Activated CD4-positive, alpha-beta T cell treated with anti-CD3 and anti-CD28 coated beads, Interleukin-2, amount 10 ng/mL, durations not matched to agents 24 days and 14 days (primary cell): ENCODE measurements at regions not wholly inside any gene's neighbourhood (a gene's known extent, or its start where the extent isn't known, plus 50 kb on each side); places are given as distances from the start of the nearest gene placed in this dataset.
"Not testable (repeated sequence)": the region's sequence is repeated elsewhere in the genome, so short reads cannot be mapped to it uniquely, and the experiment has no call there.

Source experiments
- DNase-seq: peaks from one replicate; pipeline ENCODE4 v3.0.0; 2022
- H3K27ac Mint-ChIP-seq: one replicate; pipeline ENCODE4 v1.8.0; 2022; ENCODE audit warnings: mild to moderate bottlenecking, mixed read lengths
- H3K27me3 Mint-ChIP-seq: one replicate; pipeline ENCODE4 v1.8.0; 2022; ENCODE audit warnings: mixed read lengths
- H3K36me3 Mint-ChIP-seq: one replicate; pipeline ENCODE4 v1.8.0; 2022; ENCODE audit warnings: low read depth, mild to moderate bottlenecking, mixed read lengths
- H3K4me1 Mint-ChIP-seq: one replicate; pipeline ENCODE4 v1.8.0; 2021; ENCODE audit warnings: mixed read lengths
- H3K4me3 Mint-ChIP-seq: one replicate; pipeline ENCODE4 v1.8.0; 2022; ENCODE audit warnings: mild to moderate bottlenecking, moderate library complexity, mixed read lengths
- H3K9me3 Mint-ChIP-seq: one replicate; pipeline ENCODE4 v1.8.0; 2021; ENCODE audit warnings: mixed read lengths
- intact Hi-C: fragments of 100-400 bp; cut with micrococcal nuclease; formaldehyde crosslinking; loops from one replicate; pipeline ENCODE4 v1.15.1; 2023

DNA sequence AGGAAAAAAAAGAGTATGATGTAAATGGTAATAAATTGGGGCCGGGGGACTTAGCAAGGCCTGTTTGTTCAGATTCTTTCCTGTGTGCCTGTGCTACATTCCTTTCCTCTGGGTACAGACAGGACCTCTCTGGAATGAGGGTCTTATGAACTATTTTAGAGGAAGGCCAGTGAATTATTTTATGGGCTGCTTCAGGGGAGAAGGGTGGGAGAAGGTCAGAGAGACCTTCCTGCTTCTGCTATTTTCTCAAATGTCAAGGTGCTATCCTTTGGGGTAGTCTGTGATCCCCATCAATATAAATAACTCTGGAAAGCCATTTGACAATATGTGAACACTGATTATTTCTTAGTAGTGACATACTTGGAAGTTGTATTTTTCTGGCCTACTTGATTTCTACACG is 426.5 kb downstream of the SH2D4B start:
- Mint-ChIP-seq H3K36me3 (no peaks in the 10 kb centered on the region), H3K9me3 (no peaks in the 10 kb centered on the region), H3K27ac (no peak overlapping the region), H3K4me1 (no peaks in the 10 kb centered on the region), H3K27me3 (no peaks in the 10 kb centered on the region), H3K4me3 (no peak overlapping the region)
- no peak for DNase-seq
- intact Hi-C loops = no loop called here

DNA sequence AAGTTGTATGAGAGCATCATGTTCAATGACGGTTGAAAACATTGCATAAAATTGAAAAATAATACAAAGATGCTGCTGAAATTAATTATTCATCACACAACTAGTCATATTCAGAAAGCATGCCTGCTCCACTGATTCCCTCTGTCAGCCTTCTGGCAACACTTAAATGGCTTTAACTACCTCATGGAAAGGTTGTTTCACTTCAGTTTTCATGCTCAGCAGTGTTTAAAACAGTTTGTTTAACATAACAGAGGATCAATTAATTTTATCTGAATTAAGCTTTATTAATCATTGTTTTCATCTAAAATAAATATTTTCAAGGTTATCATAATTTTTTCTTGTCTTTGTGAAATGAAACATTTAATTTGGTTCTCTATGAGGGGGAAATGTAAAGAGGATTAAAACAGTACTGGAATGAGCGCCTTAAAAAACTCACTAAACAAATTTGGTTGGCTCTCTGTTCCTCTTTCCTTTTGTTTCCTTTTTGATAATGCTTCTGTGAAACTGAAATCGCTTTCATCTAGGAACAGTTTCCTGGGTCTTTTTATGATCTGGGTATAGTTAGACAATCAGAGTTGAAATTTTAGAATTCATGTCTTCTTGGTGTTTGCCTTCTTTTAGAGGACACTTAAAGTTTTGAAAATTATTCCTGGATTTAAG is 427.4 kb downstream of the SH2D4B start:
- Mint-ChIP-seq H3K27me3 (no peaks in the 10 kb centered on the region), H3K9me3 (no peaks in the 10 kb centered on the region), H3K27ac (no peak overlapping the region), H3K36me3 (no peaks in the 10 kb centered on the region), H3K4me1 (no peaks in the 10 kb centered on the region), H3K4me3 (no peak overlapping the region)
- intact Hi-C loops = no loop called here
- DNase-seq = no peak

DNA sequence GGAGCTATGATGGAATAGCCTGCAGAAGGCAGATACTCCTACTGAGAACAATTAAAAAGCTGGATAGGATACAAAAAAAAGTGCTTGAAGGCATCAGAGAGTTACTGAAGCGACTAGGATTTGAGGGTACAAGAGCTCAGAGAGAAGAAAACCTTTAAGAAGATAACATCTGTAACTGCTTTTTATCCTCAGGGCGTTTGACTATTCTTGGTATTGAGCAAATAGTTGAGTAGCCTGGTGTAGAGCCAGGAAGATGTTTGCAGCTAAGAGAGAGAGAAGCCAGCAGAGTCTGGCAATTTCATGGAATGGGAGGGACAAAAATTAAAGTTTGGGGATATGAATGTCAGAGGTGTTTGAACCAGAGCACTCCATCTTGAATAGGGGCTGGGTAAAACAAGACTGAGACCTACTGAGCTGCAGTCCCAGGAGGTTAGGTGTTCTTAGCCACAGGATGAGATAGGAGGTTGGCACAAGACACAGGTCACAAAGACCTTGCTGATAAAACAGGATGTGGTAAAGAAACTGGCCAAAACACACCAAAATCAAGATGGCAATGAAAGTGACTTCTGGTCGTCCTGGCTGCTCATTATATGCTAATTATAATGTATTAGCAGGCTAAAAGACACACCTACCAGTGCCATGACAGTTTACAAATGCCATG is 428.8 kb downstream of the SH2D4B start:
- no peak for DNase-seq
- Mint-ChIP-seq H3K4me3 (no peak overlapping the region), H3K9me3 (no peaks in the 10 kb centered on the region), H3K4me1 (no peaks in the 10 kb centered on the region), H3K27ac (no peak overlapping the region), H3K36me3 (no peaks in the 10 kb centered on the region), H3K27me3 (no peaks in the 10 kb centered on the region)
- intact Hi-C loops = no loop called here

DNA sequence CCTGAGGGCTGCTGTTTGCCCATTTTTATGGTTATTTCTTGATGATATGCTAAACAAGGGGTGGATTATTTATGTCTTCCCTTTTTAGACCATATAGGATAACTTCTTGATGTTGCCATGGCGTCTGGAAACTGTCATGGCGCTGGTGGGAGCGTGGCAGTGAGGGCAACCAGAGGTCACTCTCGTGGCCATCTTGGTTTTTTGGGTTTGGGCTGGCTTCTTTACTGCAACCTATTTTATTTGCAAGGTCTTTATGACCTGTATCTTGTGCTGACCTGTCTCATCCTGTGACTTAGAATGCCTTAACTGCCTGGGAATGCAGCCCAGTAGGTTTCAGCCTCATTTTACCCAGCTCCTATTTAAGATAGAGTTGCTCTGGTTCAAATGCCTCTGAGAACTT is 429.7 kb downstream of the SH2D4B start:
- H3K27me3 Mint-ChIP-seq, H3K36me3 Mint-ChIP-seq, H3K9me3 Mint-ChIP-seq, intact Hi-C loops, H3K27ac Mint-ChIP-seq, DNase-seq, H3K4me1 Mint-ChIP-seq, H3K4me3 Mint-ChIP-seq: not testable (repeated sequence)

DNA sequence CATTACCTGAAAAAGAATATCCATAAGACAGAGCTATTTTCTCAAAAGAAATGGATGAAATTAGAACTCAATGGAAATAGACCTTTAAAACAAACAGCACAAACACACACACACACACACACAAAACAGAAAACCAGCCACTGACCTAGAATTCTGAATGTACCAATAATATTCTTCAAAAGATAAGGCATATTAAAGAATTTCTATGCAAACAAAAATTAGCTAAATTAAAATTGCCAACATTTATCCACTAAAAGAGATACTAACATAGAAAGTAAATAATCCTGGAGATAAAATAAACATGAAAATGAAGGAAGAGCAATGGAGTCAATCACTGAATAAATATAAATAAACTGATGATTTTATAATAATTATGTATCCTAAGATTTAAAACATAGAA is 431.2 kb downstream of the SH2D4B start:
- H3K27ac Mint-ChIP-seq = no peak overlapping the region
- intact Hi-C loops = no loop called here
- no peak overlapping the region for H3K4me3 Mint-ChIP-seq
- H3K9me3 Mint-ChIP-seq = no peaks in the 10 kb centered on the region
- H3K36me3 Mint-ChIP-seq = no peaks in the 10 kb centered on the region
- H3K4me1 Mint-ChIP-seq = no peaks in the 10 kb centered on the region
- no peaks in the 10 kb centered on the region for H3K27me3 Mint-ChIP-seq
- no peak for DNase-seq

DNA sequence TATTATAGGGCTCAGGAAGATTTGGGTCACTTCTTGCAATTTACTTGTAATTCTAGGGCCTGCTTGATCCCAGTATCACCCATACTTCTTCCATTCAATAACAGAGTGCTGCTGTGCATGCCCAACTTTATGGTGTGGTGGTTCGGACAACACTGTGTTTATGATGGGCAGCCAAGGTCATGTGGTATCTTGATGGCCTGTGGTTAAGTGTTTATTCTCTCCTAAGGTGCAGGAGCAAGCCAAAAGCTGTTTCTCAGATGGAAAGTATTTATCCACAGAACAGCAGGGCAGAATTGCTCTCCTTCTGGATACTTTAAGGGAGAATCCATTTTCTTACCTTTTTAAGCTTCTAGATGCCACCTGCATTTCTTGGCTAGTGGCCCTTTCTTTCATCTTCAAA is 433.8 kb downstream of the SH2D4B start:
- Mint-ChIP-seq H3K4me3 (no peak overlapping the region), H3K27me3 (no peaks in the 10 kb centered on the region), H3K36me3 (no peaks in the 10 kb centered on the region), H3K9me3 (no peaks in the 10 kb centered on the region), H3K4me1 (no peaks in the 10 kb centered on the region), H3K27ac (no peak overlapping the region)
- no peak for DNase-seq
- intact Hi-C loops = no loop called here

DNA sequence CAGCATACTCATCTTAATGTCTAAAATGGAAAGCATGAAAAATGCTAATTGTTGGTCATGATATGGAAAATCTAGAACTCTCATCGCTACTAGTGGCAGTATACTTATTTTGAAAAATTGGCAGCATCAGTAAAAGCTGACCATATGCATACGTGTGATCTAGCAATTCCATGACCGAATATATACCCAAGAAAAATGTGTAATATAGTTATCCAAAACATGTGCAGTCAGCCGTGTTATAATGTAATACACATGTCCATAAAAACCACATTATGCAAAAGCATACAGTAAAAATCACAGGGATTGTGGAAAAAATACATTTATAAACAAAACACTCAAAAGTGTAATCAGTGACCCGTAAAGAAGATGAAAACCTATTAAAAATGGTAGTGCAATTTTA is 439.0 kb downstream of the SH2D4B start:
- intact Hi-C loops = no loop called here
- H3K27ac Mint-ChIP-seq = no peak overlapping the region
- H3K9me3 Mint-ChIP-seq = no peaks in the 10 kb centered on the region
- H3K4me3 Mint-ChIP-seq = no peak overlapping the region
- no peak for DNase-seq
- no peaks in the 10 kb centered on the region for H3K27me3 Mint-ChIP-seq
- no peaks in the 10 kb centered on the region for H3K36me3 Mint-ChIP-seq
- no peaks in the 10 kb centered on the region for H3K4me1 Mint-ChIP-seq

DNA sequence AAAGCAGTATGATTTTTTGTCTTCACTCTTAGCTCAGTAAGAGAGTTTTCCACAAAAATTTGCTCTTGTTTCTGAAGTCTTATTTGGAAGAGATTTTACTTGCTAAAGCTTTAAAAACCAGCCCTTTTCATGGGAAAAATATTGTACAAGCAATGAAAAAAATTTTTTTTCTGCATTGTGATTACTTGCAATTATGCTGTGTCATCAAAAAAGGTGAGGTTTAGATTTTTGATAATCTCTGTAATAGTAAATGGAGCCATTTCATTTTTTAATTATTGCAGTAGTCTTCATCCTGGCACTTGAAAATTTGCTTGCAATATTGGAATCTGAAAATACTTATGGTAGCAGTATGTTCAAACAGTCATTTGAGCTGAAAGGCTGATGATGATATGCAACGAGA is 447.4 kb downstream of the SH2D4B start:
- no peak overlapping the region for H3K27ac Mint-ChIP-seq
- intact Hi-C loops = no loop called here
- DNase-seq = no peak
- no peaks in the 10 kb centered on the region for H3K4me1 Mint-ChIP-seq
- no peaks in the 10 kb centered on the region for H3K27me3 Mint-ChIP-seq
- no peak overlapping the region for H3K4me3 Mint-ChIP-seq
- no peaks in the 10 kb centered on the region for H3K36me3 Mint-ChIP-seq
- no peaks in the 10 kb centered on the region for H3K9me3 Mint-ChIP-seq

DNA sequence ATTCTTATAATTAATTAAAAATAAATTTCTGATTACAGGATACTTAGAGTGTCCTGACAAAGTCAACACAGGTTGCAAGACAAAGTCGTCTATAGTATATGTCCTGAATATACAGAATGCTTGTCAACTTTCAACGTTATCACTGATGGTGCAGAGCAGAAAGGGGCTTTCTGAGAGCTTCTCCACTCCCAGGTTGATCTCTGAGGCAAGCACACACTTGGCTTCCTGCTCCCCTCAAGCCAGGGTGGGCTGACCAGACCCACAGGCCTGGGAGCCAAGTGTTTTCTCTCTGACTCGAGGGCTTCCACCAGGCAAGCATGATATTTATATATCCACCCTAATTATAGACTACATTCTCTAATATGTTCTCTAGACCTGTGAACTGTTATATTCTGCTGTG is 448.9 kb downstream of the SH2D4B start:
- no peak for DNase-seq
- intact Hi-C loops = no loop called here
- H3K4me1 Mint-ChIP-seq = no peaks in the 10 kb centered on the region
- H3K27ac Mint-ChIP-seq = no peak overlapping the region
- no peaks in the 10 kb centered on the region for H3K27me3 Mint-ChIP-seq
- no peaks in the 10 kb centered on the region for H3K36me3 Mint-ChIP-seq
- H3K9me3 Mint-ChIP-seq = no peaks in the 10 kb centered on the region
- no peak overlapping the region for H3K4me3 Mint-ChIP-seq

DNA sequence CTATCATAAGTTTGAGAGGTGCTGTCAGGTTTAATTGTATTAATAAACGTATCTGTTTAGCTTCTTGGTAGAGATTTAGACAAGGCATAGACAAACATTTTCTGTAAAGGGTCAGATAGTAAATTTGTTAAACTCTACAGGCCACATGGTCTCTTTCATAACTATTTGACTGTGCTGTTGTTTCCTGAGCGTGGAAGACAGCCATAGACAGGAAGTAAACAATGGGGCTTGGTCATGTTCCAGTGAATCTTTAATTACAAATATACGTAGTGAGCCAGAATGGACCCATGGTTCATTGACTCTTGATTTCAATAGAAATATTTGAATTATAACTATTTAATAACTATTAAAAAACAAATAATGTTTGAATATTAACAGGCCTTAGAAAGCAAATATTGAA is 451.1 kb downstream of the SH2D4B start:
- H3K36me3 Mint-ChIP-seq = no peaks in the 10 kb centered on the region
- no peak overlapping the region for H3K4me3 Mint-ChIP-seq
- intact Hi-C loops = no loop called here
- DNase-seq = no peak
- no peaks in the 10 kb centered on the region for H3K4me1 Mint-ChIP-seq
- no peaks in the 10 kb centered on the region for H3K9me3 Mint-ChIP-seq
- H3K27me3 Mint-ChIP-seq = no peaks in the 10 kb centered on the region
- no peak overlapping the region for H3K27ac Mint-ChIP-seq

DNA sequence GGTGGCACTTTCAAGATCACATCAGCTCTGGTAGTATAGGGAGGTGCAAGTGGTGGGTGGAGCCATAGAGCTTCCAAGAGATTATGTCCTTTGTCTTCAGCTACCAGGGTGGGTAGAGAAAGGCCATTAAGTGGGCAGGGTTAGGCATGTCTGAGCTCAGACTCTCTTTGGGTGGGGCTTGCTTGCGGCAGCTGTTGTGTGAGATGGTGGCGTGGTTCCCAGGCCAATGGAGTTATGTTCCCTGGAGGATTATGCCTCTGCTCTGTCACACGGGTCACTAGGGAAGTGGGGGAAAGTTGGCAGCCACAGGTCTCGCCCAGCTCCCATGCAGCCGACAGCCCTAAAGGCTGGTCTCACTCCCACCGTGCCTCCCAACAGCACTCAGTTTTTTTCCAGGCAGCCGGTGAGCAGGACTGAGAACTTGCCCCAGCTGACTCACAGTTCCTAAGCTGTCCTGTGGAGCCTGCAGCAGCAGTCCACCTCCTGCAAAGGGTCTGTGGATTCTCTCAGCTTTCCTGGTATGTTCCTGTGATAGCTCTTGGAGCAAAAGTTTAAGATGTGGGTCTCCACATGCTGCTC is 459.0 kb downstream of the SH2D4B start:
- Mint-ChIP-seq H3K4me1 (no peaks in the 10 kb centered on the region), H3K36me3 (no peaks in the 10 kb centered on the region), H3K4me3 (no peak overlapping the region), H3K27ac (no peak overlapping the region), H3K9me3 (no peaks in the 10 kb centered on the region), H3K27me3 (no peaks in the 10 kb centered on the region)
- no peak for DNase-seq
- intact Hi-C loops = no loop called here

DNA sequence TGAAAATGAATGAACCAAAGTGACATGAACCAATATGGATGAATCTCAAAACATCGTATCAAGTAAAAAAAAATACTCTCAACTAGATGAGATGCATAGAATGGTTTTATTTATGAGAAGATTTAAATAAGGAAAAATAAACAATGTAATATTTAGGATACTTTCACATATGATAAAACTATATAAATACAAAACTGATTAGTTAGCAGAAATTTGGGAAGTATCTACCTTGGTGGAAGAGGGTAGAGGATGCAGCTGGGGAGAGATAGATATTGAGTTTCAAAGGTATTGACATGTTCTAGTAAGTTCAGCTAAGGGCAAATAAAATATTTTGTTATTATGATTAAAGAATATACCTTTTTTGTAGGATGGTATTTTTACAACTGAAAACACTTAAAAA is 463.1 kb downstream of the SH2D4B start:
- Mint-ChIP-seq H3K27me3 (no peaks in the 10 kb centered on the region), H3K4me1 (no peaks in the 10 kb centered on the region), H3K27ac (no peak overlapping the region), H3K36me3 (no peaks in the 10 kb centered on the region), H3K4me3 (no peak overlapping the region), H3K9me3 (no peaks in the 10 kb centered on the region)
- DNase-seq = no peak
- intact Hi-C loops = no loop called here

DNA sequence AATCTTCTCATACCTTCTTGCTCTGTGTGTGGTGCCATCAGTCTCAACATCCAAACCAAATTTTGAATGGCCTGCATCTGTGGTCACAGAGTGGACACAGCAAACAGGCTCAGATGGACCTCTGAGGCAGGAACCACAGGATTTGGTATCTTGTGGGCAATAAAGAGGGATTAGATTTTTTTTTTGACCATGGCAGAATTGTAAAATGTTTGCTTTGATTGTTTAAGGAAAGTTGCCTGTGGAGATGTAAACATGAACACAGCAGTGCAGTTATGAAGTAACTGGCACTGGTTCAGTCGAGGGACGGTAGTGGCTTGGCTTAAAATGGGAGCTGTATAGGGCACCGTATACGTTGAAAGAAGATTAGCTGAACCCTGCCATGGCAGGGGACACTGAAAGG is 464.7 kb downstream of the SH2D4B start:
- Mint-ChIP-seq H3K36me3 (no peaks in the 10 kb centered on the region), H3K4me3 (no peak overlapping the region), H3K9me3 (no peaks in the 10 kb centered on the region), H3K4me1 (no peaks in the 10 kb centered on the region), H3K27ac (no peak overlapping the region), H3K27me3 (no peaks in the 10 kb centered on the region)
- no peak for DNase-seq
- intact Hi-C loops = no loop called here

DNA sequence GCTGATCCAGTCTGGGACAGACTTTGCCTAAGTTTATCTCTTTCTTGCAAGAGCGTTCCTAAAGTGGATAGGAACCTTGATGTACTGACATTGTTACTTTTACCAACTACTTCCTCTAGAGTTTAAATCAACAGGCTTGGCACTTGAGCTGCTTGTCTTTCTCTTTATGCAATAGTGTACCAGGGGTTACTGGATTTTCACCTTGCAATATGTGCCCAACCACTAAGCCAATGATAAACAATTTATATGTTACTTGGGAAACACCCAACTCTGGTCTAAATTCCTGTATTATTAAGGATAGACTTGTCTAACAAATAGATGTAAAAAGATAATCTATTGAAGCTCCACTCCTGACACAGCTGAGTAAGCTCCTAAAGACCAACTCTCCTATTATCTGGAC is 470.2 kb downstream of the SH2D4B start:
- Mint-ChIP-seq H3K36me3 (no peaks in the 10 kb centered on the region), H3K27me3 (peaks cover 2% of the 10 kb centered on the region), H3K4me1 (no peaks in the 10 kb centered on the region), H3K27ac (no peak overlapping the region), H3K9me3 (no peaks in the 10 kb centered on the region), H3K4me3 (no peak overlapping the region)
- intact Hi-C loops = no loop called here
- DNase-seq = no peak

DNA sequence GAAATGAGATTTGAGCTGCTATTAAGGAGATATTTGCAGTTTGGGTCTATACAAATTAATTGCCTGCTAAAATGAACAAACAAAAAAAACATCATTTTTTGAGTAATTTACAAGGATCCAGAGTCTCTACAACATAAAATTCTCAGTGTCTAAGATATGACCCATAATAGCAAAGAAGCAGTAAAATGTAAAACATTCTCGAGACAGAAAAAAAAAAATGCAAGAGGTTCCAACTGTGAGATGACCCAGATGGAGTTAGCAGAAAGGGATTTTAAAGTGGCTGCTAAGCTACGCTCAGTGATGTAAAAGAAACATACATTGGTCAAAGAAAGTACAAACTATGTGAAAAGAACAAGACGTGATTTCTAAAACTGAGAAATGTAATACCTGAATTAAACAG is 471.0 kb downstream of the SH2D4B start:
- no peaks in the 10 kb centered on the region for H3K4me1 Mint-ChIP-seq
- no peaks in the 10 kb centered on the region for H3K36me3 Mint-ChIP-seq
- H3K27me3 Mint-ChIP-seq = peaks cover 2% of the 10 kb centered on the region
- H3K4me3 Mint-ChIP-seq = no peak overlapping the region
- no peak overlapping the region for H3K27ac Mint-ChIP-seq
- no peaks in the 10 kb centered on the region for H3K9me3 Mint-ChIP-seq
- DNase-seq = no peak
- intact Hi-C loops = no loop called here
